GM21723 (cell line): ENCODE measurements at regions not wholly inside any gene's neighbourhood (a gene's known extent, or its start where the extent isn't known, plus 50 kb on each side); places are given as distances from the start of the nearest gene placed in this dataset.

ENCODE experiments used
- ATAC-seq: cut with Tn5 transposase; IDR thresholded peaks from one replicate; pipeline ENCODE4 v1.9.1; 2021; ENCODE audit warnings: mild to moderate bottlenecking, moderate library complexity; ENCODE audit not compliant: unreplicated experiment

DNA sequence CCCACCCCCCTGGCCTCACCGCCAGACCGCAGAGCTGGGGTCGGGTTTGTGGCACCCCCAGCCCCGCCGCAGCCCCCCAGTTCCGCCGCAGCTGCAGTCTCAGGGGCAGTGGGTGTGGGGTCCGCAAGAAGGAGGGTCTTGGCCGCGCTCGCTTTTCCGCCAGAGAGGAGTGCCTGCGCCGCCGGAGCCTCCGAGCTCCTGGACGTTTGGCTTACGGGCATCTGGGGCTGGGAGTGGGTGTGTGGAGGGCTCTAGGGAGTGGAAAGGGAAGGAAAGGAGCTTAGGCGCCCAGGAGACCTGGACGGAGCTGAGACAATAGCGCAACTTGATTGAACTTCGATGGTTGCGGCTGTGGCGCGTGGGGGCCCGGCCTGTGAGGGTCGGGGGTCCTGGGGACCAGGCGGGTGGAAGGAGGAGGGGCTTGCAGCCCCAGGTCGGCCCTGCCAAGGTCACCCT, 88.8 kb upstream of the IPO9 start:
- no peak for ATAC-seq

- ATAC-seq, result no peak
Observed at GRCh38 chr1:201740670-201741111, 88.3 kb upstream of the IPO9 start.

GRCh38 chr1:201741763-201742342, 87.1 kb upstream of the IPO9 start:
- no peak for ATAC-seq

- no peak for ATAC-seq
Observed at GRCh38 chr1:201742476-201742875, 86.5 kb upstream of the IPO9 start.

DNA sequence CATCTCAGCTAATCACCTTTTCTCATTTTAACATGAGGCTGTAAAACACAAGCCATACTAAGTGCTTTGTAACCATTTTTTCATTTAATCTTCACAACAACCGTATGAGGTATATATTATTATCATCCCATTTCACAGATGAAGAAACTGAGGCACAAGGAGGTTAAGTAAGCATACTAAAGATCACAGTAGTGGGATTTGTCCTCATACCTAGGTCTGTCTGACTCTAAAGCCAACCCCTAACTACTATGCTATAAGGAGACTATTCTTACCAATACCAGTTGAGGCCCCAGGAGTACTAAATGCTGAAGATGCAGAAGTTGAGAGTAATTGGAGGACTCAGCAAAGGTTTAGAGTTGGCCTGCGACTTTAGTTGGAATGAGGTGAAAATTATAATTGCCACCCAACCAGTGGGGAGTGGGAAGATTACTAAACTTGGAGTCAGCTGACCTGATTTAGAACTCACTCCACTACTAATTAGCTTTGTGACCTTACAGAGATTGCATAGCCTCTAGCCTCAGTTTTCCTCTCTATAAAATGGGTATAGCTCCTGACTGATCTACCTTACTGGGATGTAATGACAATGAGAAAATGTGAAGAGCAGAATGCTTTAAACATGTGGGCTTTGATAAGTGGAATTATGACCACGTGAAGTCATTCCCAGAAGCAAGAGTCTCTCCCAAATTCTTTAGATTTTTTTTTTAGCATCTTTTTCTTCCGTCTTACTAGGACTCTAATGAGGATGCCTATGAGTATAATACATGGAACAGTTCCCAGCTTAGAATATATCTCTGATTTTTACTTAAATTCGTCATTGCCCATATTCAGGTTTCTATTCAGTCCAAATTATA, 85.8 kb upstream of the IPO9 start:
- ATAC-seq, result no peak

- no peak for ATAC-seq
Observed at GRCh38 chr1:201745023-201745422, 83.9 kb upstream of the IPO9 start.

DNA sequence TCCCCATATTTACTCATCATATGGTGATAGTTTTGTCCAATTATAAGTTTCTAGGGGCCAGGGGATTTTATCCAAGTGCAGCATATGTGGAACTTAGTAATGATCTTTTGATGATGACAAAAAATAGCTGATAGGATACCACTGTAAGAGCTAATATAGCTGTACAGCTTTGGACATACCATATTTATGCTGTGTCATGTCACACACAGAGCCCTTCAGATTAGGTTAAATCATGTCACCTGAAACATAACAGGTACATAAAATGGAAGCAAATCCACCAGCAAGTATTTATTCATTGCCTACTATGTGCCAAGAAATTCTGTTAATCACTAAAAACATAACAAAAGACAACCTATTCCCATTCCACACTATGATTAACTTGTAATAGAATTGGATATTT, 82.8 kb upstream of the IPO9 start:
- no peak for ATAC-seq

DNA sequence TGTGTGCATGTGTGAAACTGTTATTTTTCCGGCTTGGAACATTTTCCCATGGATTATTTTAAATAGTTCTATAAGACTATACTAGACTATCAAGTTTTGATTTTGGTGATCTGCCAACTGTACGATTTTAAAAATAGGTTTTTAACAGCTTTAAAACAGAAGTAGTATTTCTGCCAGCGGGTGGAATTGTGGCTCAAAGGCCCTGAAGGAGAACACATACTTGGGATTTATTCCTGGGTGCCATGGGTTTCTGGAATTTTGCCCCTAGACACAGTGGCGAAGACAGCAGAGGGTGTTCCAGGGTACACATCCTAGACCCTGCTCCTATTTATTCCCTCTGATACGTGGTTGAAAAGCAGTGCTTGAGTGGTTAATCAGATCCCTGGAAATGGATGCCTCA, 81.7 kb upstream of the IPO9 start:
- no peak for ATAC-seq

DNA sequence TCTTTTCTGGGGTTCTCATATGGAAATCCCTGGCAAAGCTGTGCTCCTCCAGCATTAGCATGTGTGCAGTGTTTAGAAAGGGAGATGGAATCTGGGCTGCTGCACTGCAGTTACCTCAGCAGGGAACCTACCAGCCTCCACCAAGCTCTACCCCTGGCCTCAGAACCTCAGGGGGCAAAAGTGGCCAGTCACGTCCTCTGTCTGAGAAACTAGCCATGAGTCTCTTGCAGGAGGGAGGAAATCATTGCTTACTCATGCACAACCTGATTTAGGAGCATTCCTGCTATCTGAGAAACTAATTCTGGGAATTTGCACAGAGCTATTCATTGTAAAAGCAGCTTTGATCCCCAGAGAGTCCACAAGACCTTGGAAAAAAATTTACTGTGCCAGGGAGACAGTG, 80.6 kb upstream of the IPO9 start:
- ATAC-seq, result no peak

GRCh38 chr1:201749059-201749690, 79.8 kb upstream of the IPO9 start:
- ATAC-seq, result no peak

GRCh38 chr1:201750120-201750519, 78.8 kb upstream of the IPO9 start:
- ATAC-seq, result no peak

GRCh38 chr1:201750934-201751333, 78.0 kb upstream of the IPO9 start:
- ATAC-seq, result no peak

GRCh38 chr1:201751872-201752271, 77.1 kb upstream of the IPO9 start:
- no peak for ATAC-seq

DNA sequence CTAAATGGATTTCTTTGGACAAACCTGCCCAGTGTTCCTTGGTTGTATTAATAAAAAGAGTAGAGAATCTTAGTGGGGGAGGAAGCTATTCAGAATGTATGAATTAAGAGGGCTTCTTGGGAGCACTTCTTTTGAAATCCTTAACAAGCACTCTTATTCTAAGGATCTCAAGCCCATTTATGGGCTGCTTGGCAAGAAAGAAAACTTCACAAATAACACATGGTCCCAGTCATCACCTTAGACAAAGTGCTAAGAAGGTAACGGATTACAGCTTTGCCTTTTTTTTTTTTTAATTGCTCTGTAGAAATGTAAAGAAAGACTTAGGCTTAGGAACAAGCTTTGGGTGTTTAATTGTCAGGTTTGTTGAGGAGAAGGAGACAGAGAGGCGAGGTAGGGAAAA, 76.6 kb upstream of the IPO9 start:
- ATAC-seq, result no peak

- ATAC-seq, result no peak
Observed at GRCh38 chr1:201753492-201753891, 75.5 kb upstream of the IPO9 start.

- ATAC-seq, result no peak
Observed at GRCh38 chr1:201754353-201754752, 74.6 kb upstream of the IPO9 start.

GRCh38 chr1:201755200-201755599, 73.8 kb upstream of the IPO9 start:
- no peak for ATAC-seq

DNA sequence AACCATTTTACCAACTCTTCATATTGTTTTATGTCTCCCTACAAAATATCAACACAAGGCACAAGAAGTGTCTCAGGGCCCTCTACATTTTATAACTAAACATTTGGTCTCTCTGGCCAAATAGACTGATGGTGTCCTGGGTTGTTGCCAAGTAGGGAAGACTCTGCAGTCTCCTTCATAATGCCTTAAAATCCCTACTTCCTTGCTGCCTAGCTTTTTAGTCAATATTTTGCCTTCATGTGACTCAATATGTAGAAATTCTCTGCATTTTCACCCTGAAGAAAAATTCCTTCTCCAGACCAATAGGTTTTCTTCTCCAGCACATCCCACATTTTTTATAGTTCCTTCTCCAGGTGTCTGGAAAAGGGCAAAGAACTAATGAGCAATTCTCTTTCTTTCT, 72.6 kb upstream of the IPO9 start:
- no peak for ATAC-seq

DNA sequence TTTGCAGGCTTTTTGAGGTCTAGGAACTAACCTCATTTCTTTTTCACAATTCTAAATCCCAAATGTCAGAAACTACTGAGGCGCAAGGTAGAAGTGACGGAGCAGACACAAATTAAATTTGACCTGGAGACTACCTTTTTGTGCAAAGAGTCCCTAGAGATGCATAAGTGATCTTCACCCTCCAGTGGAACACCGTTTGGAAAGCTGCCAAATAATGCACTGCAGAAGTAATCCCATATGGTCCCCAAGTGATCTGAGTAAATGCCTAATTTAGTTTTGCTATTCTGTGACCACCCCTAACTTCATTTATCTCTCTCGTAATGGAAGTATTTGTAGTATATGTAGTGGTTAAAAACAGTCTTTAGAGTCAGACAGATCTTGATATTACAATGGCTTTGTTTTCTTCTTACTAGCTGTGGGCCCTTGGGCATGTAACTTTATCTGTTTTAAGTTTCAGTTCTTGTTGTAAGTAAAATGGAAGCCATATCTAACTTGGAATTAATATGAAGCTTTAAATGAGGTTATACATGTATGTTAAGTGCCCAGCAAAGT, 70.4 kb upstream of the IPO9 start:
- no peak for ATAC-seq

DNA sequence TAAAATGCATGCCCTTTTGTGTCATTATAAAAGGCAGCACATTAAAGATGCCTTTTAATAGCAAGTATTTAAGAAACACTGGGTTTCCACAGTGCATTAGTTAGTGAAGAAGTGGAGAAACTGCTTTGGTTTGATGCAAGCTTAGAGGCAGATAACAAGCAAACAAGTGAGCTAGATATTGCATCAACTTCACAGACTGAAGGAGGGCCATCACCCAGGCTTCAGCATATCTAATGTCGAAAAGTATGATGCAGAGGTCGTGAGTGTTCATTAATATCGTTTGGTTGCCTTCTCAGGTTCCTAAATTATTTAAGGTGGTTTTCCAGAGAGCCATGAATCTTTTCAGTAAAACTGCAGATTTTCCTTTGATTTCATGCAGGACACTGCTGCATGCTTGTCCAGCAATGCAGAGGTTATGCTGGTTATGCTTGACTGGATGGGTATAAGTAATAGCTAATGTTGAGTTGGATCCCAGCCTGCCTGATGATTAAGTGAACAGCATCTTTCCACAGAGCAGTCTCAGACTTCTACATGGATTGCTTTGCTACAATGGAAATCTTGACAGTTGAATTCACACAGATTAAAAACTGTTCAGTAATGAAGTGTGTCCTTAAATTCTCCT, 69.7 kb upstream of the IPO9 start:
- no peak for ATAC-seq

- no peak for ATAC-seq
Observed at GRCh38 chr1:201760516-201760915, 68.4 kb upstream of the IPO9 start.
